ENCODE measurements at regions not wholly inside any gene's neighbourhood (a gene's known extent, or its start where the extent isn't known, plus 50 kb on each side); places are given as distances from the start of the nearest gene placed in this dataset.

DNA sequence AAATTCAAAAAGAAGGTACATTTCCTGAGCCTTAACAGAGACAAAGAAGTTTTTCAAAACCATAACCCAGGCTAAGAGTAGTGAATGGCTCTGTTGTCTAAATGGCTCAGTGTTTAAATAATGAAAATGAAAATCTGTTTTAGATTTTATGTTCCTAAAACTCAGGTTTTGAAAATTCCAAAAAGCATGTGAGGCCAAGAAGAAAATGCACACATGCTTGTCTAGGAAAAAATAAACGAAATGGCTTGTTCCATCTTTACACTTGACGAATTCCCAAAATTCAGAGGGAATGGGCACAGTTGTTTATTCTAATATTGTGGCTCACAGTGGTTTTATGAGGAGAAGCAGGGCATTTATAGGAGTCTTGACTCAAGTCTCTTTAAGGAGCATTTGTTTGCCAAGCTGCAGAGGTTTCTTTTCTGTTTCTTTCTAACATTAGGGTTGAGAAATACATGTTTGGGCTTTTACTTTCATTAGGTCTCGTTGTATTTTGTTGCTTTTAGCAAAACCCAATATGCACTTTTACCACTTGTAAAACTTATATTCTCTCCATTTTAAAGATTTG, 527.6 kb upstream of the ANKRD30A start:
- Histone ChIP-seq H3K36me3 (no peaks in the 10 kb centered on the region), H3K9me3 (no peaks in the 10 kb centered on the region), H3K27me3 (no peaks in the 10 kb centered on the region), H3K4me1 (no peaks in the 10 kb centered on the region), H3K27ac (no peak overlapping the region), H3K4me3 (no peak overlapping the region)
- TF ChIP-seq CTCF (IDR thresholded peaks at IDR 0.05): no peak
- no peak for DNase-seq (ENCODE audit: low spot score)

DNA sequence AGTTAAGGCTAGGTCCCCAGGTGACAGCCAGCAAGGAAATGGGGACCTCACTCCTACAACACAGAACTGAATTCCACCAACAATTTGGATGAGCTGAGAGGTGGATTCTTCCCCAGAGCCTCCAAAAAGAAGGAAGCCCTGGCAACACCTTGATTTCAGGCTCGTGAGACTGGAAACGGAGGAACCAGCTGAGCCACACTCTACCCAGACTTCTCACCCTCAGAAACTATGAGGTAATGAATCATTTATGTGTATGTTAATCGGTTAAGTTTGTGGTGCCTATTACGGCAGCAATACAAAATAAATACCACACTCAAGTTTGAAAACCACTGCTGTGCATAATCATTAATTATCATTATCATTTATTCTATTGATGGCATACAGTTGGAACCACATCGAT, 532.4 kb upstream of the ANKRD30A start:
- Histone ChIP-seq H3K4me1 (no peaks in the 10 kb centered on the region), H3K27ac (no peak overlapping the region), H3K4me3 (no peak overlapping the region), H3K27me3 (no peaks in the 10 kb centered on the region), H3K9me3 (no peaks in the 10 kb centered on the region), H3K36me3 (no peaks in the 10 kb centered on the region)
- no peak for TF ChIP-seq CTCF (IDR thresholded peaks at IDR 0.05)
- DNase-seq (ENCODE audit: low spot score): no peak

DNA sequence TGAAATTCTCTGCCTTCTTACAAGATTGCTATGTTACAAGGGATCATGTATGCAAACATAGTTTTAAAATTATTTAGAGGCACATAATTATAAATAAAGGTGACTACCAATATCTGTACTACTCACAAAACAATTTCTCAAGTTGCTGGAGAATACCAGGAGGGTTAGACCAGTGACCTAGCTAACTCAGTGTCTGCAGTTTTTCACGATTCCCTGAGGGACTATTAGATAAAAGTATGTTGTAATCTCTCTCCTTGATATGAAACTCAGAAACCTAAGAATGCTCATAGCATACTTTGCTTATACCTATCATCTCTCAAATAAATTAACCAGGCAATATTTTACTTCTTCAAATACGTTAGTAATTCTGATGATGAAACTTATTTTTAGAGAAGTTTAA, 534.0 kb upstream of the ANKRD30A start:
- Histone ChIP-seq H3K27me3 (no peaks in the 10 kb centered on the region), H3K4me1 (no peaks in the 10 kb centered on the region), H3K4me3 (no peak overlapping the region), H3K36me3 (no peaks in the 10 kb centered on the region), H3K9me3 (no peaks in the 10 kb centered on the region), H3K27ac (no peak overlapping the region)
- TF ChIP-seq CTCF (IDR thresholded peaks at IDR 0.05): no peak
- no peak for DNase-seq (ENCODE audit: low spot score)

GRCh38 chr10:36583690-36584089, 541.7 kb upstream of the ANKRD30A start:
- Histone ChIP-seq H3K27ac (no peak overlapping the region), H3K4me3 (no peak overlapping the region), H3K27me3 (no peaks in the 10 kb centered on the region), H3K4me1 (no peaks in the 10 kb centered on the region), H3K36me3 (no peaks in the 10 kb centered on the region), H3K9me3 (no peaks in the 10 kb centered on the region)
- no peak for DNase-seq (ENCODE audit: low spot score)
- no peak for TF ChIP-seq CTCF (IDR thresholded peaks at IDR 0.05)

DNA sequence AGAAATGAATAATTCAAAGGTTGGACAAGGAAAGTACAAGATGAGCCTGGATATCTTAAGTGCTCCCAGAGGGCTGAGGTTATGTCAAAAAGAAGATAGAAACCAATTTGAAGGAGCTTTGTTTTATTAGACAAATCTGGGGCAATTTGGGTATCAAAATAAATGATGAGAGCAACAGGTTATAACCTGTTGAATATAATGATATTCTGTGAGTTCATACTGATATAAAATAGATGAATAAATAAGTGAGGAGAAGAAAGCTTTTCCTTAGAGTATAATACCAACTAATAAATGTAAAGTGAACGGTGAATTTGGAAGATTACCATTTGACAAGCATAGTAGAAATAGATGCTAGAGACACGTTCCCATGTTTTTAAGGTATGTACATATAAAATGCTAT, 544.2 kb upstream of the ANKRD30A start:
- Histone ChIP-seq H3K4me1 (no peaks in the 10 kb centered on the region), H3K27ac (no peak overlapping the region), H3K27me3 (no peaks in the 10 kb centered on the region), H3K36me3 (no peaks in the 10 kb centered on the region), H3K9me3 (no peaks in the 10 kb centered on the region), H3K4me3 (no peak overlapping the region)
- DNase-seq (ENCODE audit: low spot score): no peak
- no peak for TF ChIP-seq CTCF (IDR thresholded peaks at IDR 0.05)

DNA sequence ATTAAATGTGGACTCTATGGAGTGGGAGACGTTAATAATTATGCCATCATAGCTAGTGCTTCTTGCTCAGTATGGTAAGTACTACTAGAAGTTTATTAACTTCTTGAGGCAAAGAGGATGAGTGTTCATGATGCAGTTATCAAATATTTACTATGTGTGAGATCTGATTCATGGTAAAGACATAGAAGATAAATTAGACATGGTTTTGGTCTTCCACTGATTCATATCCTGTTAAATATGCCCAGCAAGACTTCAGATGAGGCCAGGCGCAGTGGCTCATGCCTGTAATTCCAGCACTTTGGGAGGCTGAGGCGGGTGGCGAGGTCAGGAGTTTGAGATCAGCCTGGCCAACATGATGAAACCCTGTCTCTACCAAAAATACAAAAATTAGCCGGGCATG, 547.1 kb upstream of the ANKRD30A start:
- TF ChIP-seq CTCF (IDR thresholded peaks at IDR 0.05): no peak
- no peaks in the 10 kb centered on the region for H3K27me3 ChIP-seq
- H3K27ac ChIP-seq: no peak overlapping the region
- no peak for DNase-seq (ENCODE audit: low spot score)
- no peaks in the 10 kb centered on the region for H3K4me1 ChIP-seq
- no peaks in the 10 kb centered on the region for H3K9me3 ChIP-seq
- no peak overlapping the region for H3K4me3 ChIP-seq
- no peaks in the 10 kb centered on the region for H3K36me3 ChIP-seq

All from right atrium auricular region (tissue), 2 donors.